Esophagus muscularis mucosa (tissue), 4 donors: ENCODE measurements at regions not wholly inside any gene's neighbourhood (a gene's known extent, or its start where the extent isn't known, plus 50 kb on each side); places are given as distances from the start of the nearest gene placed in this dataset.

Experiments used
- DNase-seq: peaks from one replicate; pipeline ENCODE4 v3.0.0-alpha.2; 2017; ENCODE audit errors: extremely low spot score
- H3K27ac ChIP-seq, 4 donors: fragments of 200-600 bp; sonication (generic); replicated peaks in 1 of 4; 1 replicate in 3 of 4; 2 replicates in 1 of 4; pipeline ENCODE4 v1.5.1; 2016 to 2019; ENCODE audit warnings: mild to moderate bottlenecking in 1 of 4
- H3K27me3 ChIP-seq, 4 donors: fragments of 200-600 bp; sonication (generic); one replicate each; pipeline versions ENCODE4 v1.5.1 to v1.6.0; 2016 to 2019
- H3K36me3 ChIP-seq, 4 donors: fragments of 200-600 bp; sonication (generic); one replicate each; pipeline ENCODE4 v1.5.1; 2016 to 2019
- H3K4me1 ChIP-seq, 4 donors: fragments of 200-600 bp; sonication (generic); one replicate each; pipeline ENCODE4 v1.5.1; 2016 to 2019
- H3K4me3 ChIP-seq, 4 donors: fragments of 200-600 bp; sonication (generic); 1 replicate in 2 of 4; 2 replicates in 2 of 4; pipeline ENCODE4 v1.5.1; 2016 to 2019; ENCODE audit warnings: mild to moderate bottlenecking in 4 of 4, moderate library complexity in 1 of 4
- H3K9me3 ChIP-seq, 4 donors: fragments of 200-600 bp; sonication (generic); 1 replicate in 3 of 4; 2 replicates in 1 of 4; pipeline ENCODE4 v1.5.1; 2016 to 2019
- EP300 ChIP-seq: sonication (generic); formaldehyde crosslinking; IDR thresholded peaks from one replicate; pipeline ENCODE4 v1.6.1; 2017; ENCODE audit warnings: antibody characterized with exemption
- POLR2A ChIP-seq: fragments of 450-650 bp; IDR thresholded peaks from one replicate; pipeline ENCODE4 v1.6.1; 2017; ENCODE audit warnings: antibody characterized with exemption, moderate library complexity, mild to moderate bottlenecking, low read depth
- POLR2AphosphoS5 ChIP-seq, 2 donors: sonication (generic); formaldehyde crosslinking; IDR thresholded peaks; one replicate each; pipeline ENCODE4 v1.6.1; 2017; ENCODE audit warnings: antibody characterized with exemption in 2 of 2
- WGBS: methylation state at CpG from one replicate; pipeline ENCODE4 v1.1.5; 2018; 5-methylcytosine and 5-hydroxymethylcytosine counted together
- intact Hi-C: fragments of 100-400 bp; cut with DNase I; formaldehyde crosslinking; loops from one replicate; pipeline ENCODE4 v1.15.1; 2023
- TF ChIP-seq, protein P1 (sequence below), 3 experiments: fragments of 200-600 bp in 2 of 3; fragments of 450-650 bp in 1 of 3; sonication (generic) in 2 of 3; IDR thresholded peaks; one replicate each; pipeline ENCODE4 v1.5.1; 2017 to 2019; ENCODE audit warnings: antibody characterized with exemption in 3 of 3, mild to moderate bottlenecking in 2 of 3, moderate library complexity in 1 of 3

GRCh38 chr7:20012100-20012499, 205.1 kb downstream of the MACC1 start:
- Histone ChIP-seq H3K36me3 (no peaks in the 10 kb centered on the region), H3K27ac (no peak overlapping the region), H3K9me3 (no peaks in the 10 kb centered on the region), H3K4me3 (no peak overlapping the region), H3K4me1 (no peaks in the 10 kb centered on the region), H3K27me3 (no peaks in the 10 kb centered on the region)
- TF ChIP-seq EP300 (no peak), POLR2AphosphoS5 (IDR thresholded peaks at IDR 0.05) (no peak), POLR2A (no peak)
- TF ChIP-seq, protein P1, sequence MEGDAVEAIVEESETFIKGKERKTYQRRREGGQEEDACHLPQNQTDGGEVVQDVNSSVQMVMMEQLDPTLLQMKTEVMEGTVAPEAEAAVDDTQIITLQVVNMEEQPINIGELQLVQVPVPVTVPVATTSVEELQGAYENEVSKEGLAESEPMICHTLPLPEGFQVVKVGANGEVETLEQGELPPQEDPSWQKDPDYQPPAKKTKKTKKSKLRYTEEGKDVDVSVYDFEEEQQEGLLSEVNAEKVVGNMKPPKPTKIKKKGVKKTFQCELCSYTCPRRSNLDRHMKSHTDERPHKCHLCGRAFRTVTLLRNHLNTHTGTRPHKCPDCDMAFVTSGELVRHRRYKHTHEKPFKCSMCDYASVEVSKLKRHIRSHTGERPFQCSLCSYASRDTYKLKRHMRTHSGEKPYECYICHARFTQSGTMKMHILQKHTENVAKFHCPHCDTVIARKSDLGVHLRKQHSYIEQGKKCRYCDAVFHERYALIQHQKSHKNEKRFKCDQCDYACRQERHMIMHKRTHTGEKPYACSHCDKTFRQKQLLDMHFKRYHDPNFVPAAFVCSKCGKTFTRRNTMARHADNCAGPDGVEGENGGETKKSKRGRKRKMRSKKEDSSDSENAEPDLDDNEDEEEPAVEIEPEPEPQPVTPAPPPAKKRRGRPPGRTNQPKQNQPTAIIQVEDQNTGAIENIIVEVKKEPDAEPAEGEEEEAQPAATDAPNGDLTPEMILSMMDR (IDR thresholded peaks at IDR 0.05), result no peak
- WGBS, result 95% methylated on average over 2 of the region's 2 CpGs
- intact Hi-C loops, result no loop called here
- DNase-seq, result no peak

GRCh38 chr7:20010877-20011276, 206.3 kb downstream of the MACC1 start:
- WGBS, result 76% methylated on average over 1 of the region's 1 CpG
- DNase-seq, result no peak
- Histone ChIP-seq H3K27ac (no peak overlapping the region), H3K4me1 (no peaks in the 10 kb centered on the region), H3K36me3 (no peaks in the 10 kb centered on the region), H3K27me3 (no peaks in the 10 kb centered on the region), H3K4me3 (no peak overlapping the region), H3K9me3 (no peaks in the 10 kb centered on the region)
- no peak for TF ChIP-seq POLR2AphosphoS5 (IDR thresholded peaks at IDR 0.05)
- TF ChIP-seq, protein P1 (IDR thresholded peaks at IDR 0.05), result no peak
- TF ChIP-seq POLR2A, result no peak
- no peak for TF ChIP-seq EP300
- intact Hi-C loops, result no loop called here

- intact Hi-C loops, result no loop called here
- TF ChIP-seq EP300, result no peak
- no peak for TF ChIP-seq POLR2AphosphoS5 (IDR thresholded peaks at IDR 0.05)
- TF ChIP-seq POLR2A, result no peak
- TF ChIP-seq, protein P1 (IDR thresholded peaks at IDR 0.05), result no peak
- Histone ChIP-seq H3K9me3 (no peaks in the 10 kb centered on the region), H3K27ac (no peak overlapping the region), H3K36me3 (no peaks in the 10 kb centered on the region), H3K4me1 (no peaks in the 10 kb centered on the region), H3K4me3 (no peak overlapping the region), H3K27me3 (no peaks in the 10 kb centered on the region)
- no peak for DNase-seq
These were observed 209.7 kb downstream of the MACC1 start for GRCh38 chr7:20007510-20007909.

DNA sequence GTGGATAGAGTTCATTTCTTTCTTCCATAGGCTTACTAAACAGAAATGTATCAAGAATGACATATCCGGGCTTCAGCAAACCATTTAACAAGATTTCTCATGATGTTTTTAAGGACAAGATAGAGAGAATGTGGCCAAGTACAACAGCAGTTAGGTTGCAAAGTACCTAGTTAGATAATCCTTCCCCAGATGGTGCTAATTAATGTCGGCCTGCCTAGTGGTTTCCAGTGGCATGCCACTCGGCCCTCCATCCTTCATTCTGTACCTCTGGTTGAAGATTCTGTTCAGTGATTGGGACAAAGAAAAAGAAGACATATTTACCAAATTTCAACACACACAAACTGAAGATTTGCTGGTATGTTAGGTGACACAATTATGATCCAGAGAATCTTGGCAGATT, 212.1 kb downstream of the MACC1 start:
- WGBS, result 68% methylated on average over 3 of the region's 3 CpGs
- no peak for DNase-seq
- intact Hi-C loops, result no loop called here

GRCh38 chr7:19999681-20000080, 217.5 kb downstream of the MACC1 start:
- Histone ChIP-seq H3K36me3 (no peaks in the 10 kb centered on the region), H3K9me3 (no peaks in the 10 kb centered on the region), H3K4me3 (no peak overlapping the region), H3K27ac (no peak overlapping the region), H3K27me3 (no peaks in the 10 kb centered on the region), H3K4me1 (no peaks in the 10 kb centered on the region)
- intact Hi-C loops, result loop anchor here (10.0 kb wide), 1 partner anchor 175 kb away; no protein-coding TSS in a partner anchor
- TF ChIP-seq, protein P1 (IDR thresholded peaks at IDR 0.05), result no peak
- TF ChIP-seq POLR2A (no peak), POLR2AphosphoS5 (IDR thresholded peaks at IDR 0.05) (no peak), EP300 (no peak)
- DNase-seq, result no peak
- WGBS, result 90% methylated on average over 1 of the region's 1 CpG

More for the DNA sequence above, 212.1 kb downstream of the MACC1 start:
- Histone ChIP-seq H3K36me3 (no peaks in the 10 kb centered on the region), H3K9me3 (no peaks in the 10 kb centered on the region), H3K27me3 (no peaks in the 10 kb centered on the region), H3K4me3 (no peak overlapping the region), H3K4me1 (no peaks in the 10 kb centered on the region), H3K27ac (no peak overlapping the region)
- TF ChIP-seq POLR2A, result no peak
